ENCODE measurements at regions not wholly inside any gene's neighbourhood (a gene's known extent, or its start where the extent isn't known, plus 50 kb on each side); places are given as distances from the start of the nearest gene placed in this dataset.

DNA sequence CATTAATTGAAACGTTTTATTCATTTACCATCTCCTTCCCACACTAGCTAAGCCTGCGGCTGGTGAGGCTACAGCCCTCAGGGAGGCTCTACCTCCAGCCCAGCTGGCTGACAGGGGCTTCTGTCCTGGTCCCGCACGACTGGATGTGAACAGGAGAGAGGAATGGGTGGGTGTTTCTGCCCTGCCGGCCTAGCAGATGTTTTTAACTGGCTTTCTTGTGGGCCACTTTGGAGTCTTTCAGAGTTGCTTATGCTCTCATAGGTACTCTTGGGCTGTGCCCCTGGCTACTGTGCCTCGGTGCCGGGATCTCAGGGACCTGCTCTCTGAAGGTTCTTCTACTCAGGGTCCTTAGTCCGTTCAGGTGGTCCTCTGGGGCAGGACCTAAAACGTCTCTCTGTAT, 184.3 kb upstream of the TWIST2 start:
- no peak for TF ChIP-seq CTCF (IDR thresholded peaks at IDR 0.05; ENCODE audit: borderline replicate concordance, extremely low read depth, low read length, poor library complexity, severe bottlenecking)
- TF ChIP-seq EZH2 (IDR thresholded peaks at IDR 0.05; ENCODE audit: borderline replicate concordance, low read depth, low read length, severe bottlenecking): no peak

Measured in DND-41 (cell line).